ENCODE measurements at regions not wholly inside any gene's neighbourhood (a gene's known extent, or its start where the extent isn't known, plus 50 kb on each side); places are given as distances from the start of the nearest gene placed in this dataset.

DNA sequence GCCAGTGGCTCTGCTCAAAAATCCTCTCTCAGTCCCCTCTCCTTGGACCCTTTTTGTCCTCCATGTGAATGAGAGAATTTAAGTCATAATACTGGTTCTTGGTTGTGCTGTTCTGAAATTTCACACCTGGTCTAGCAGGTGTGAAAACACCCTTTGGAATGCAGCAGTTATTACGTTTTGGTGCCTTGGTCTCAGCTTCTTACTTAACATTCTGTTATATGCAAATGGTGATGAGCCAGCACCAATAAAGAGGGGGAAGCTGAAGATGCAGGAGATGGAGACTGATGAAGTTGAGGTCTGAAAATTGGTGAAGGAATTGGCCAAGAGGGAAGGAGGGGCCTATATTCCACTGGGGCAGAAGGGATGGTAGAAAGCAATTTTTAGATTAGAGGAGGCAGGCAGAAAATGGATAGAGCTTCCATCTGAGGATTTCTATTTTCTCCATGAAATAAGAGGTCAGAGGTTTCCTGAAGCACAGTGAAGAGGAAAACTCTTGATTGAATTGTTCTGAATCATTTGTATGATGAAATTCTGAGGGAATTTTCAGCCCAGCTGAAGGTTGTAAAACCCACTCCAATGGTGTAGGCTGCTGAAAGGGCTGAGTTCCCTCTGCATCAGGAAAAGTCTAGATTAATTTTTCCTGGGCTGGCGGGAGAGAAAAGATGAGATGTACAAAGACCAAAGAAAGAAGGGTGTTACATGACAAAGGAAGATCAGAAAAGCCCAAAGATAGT is 94.0 kb upstream of the FAM180A start:
- TF ChIP-seq, protein P1, sequence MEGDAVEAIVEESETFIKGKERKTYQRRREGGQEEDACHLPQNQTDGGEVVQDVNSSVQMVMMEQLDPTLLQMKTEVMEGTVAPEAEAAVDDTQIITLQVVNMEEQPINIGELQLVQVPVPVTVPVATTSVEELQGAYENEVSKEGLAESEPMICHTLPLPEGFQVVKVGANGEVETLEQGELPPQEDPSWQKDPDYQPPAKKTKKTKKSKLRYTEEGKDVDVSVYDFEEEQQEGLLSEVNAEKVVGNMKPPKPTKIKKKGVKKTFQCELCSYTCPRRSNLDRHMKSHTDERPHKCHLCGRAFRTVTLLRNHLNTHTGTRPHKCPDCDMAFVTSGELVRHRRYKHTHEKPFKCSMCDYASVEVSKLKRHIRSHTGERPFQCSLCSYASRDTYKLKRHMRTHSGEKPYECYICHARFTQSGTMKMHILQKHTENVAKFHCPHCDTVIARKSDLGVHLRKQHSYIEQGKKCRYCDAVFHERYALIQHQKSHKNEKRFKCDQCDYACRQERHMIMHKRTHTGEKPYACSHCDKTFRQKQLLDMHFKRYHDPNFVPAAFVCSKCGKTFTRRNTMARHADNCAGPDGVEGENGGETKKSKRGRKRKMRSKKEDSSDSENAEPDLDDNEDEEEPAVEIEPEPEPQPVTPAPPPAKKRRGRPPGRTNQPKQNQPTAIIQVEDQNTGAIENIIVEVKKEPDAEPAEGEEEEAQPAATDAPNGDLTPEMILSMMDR (IDR thresholded peaks at IDR 0.05), result no peak

DNA sequence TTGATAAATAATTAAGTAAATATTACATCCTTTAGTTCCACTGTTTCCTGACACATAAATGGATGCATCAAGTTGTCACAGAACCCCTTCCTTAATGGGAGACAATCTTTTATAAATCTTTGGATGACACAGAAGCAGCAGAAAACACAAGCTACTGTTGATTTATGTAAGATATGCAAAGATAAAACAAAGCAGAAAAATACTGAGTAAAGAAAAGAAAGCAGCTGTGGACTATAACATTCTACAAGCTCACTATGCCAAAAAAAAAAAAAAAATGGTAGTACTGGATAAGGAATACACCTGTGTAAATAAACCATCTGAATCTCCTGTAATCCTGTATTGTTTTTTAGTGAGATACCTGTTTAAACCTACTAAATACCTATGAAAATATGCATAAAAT is 92.0 kb upstream of the FAM180A start:
- TF ChIP-seq, protein P1 (IDR thresholded peaks at IDR 0.05), result no peak

- TF ChIP-seq, protein P1 (IDR thresholded peaks at IDR 0.05), result no peak
These were observed 89.1 kb upstream of the FAM180A start for GRCh38 chr7:135837675-135838074.

DNA sequence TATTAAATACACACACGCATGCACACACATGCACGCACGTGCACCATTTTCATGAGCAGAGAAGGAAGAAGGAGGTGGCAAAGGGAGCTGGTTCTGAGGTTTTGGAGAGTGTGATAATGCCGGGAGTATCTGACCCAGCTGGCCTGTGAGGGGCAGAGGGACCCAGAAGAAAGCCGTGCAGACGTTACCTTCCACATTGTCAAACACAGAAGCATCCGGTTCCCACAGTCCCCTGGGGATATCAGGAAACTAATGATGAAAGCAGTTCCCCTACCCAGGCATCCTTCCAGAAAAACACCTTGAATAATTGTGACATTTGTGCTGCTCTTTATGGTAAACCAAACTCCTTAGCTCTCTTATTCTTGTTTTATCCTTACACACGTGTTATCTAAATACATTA is 85.7 kb upstream of the FAM180A start:
- TF ChIP-seq, protein P1 (IDR thresholded peaks at IDR 0.05), result no peak

GRCh38 chr7:135833642-135834041 is 85.0 kb upstream of the FAM180A start:
- TF ChIP-seq, protein P1 (IDR thresholded peaks at IDR 0.05), result no peak

DNA sequence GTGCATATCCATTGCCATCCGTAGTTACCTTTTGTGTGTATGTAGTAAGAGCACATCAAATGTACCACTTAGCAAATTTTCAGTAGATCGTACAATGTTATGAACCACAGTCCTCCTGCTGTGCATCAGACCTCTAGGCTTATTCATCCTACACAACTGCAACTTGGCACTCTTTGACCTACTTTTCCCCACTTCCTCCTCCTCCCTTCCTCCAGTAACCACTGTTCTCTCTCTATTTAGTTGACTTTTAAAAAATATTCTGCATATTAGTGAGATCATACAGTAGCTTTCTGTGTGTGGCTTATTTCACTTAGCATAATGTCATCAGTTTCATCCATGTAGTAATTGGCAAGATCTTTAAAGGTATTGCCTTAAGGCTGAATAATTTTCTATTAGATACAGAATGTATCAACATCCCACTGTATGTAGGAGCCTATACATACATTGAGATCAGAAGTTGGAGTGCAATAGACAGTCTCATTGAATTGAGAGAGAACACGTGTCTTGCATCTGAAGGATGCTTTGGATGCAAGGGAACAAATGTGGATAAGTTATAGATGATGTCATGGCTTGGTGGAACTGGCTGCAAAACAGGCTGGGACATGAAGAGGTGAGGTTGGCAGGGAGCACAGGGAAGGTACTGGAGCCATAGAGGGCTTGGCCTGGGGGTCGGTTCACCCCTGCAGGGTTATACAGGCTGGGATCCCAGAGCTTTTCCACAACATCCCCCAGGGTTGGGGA is 83.0 kb upstream of the FAM180A start:
- TF ChIP-seq, protein P1 (IDR thresholded peaks at IDR 0.05), result no peak

- TF ChIP-seq, protein P1 (IDR thresholded peaks at IDR 0.05), result no peak
These were observed 80.0 kb upstream of the FAM180A start for GRCh38 chr7:135828604-135829003.

Data from LNCAP (cell line).